ENCODE measurements at regions not wholly inside any gene's neighbourhood (a gene's known extent, or its start where the extent isn't known, plus 50 kb on each side); places are given as distances from the start of the nearest gene placed in this dataset.
"Not testable (repeated sequence)": the region's sequence is repeated elsewhere in the genome, so short reads cannot be mapped to it uniquely, and the experiment has no call there.

GRCh38 chr10:131041441-131041840 lies 270.1 kb downstream of the TCERG1L start:
- no peak for DNase-seq

- DNase-seq = not testable (repeated sequence)
These were observed 269.5 kb downstream of the TCERG1L start for GRCh38 chr10:131042015-131042414.

Measured in suppressor macrophage treated with lipopolysaccharide for 1 hour (primary cell).